ENCODE measurements at regions not wholly inside any gene's neighbourhood (a gene's known extent, or its start where the extent isn't known, plus 50 kb on each side); places are given as distances from the start of the nearest gene placed in this dataset.
"Not testable (repeated sequence)": the region's sequence is repeated elsewhere in the genome, so short reads cannot be mapped to it uniquely, and the experiment has no call there.

DNA sequence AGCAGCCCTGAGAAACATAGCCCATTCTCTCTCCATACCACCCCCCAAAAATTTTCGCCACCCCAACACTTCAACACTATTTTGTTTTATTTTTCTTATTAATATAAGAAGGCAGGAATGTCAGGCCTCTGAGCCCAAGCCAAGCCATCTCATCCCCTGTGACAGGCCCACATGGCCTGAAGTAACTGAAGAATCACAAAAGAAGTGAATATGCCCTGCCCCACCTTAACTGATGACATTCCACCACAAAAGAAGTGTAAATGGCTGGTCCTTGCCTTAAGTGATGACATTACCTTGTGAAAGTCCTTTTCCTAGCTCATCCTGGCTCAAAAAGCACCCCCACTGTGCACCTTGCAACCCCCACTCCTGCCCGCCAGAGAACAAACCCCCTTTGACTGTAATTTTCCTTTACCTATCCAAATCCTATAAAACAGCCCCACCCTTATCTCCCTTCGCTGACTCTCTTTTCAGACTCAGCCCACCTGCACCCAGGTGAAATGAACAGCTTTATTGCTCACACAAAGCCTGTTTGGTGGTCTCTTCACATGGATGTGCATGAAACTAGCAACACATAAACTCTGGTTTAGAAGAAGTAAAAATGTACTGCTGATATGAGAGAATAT, 688.1 kb upstream of the MGAT4C start:
- intact Hi-C loops (cut with micrococcal nuclease); H3K4me1 Mint-ChIP-seq (ENCODE audit: low read depth); DNase-seq (ENCODE audit: low spot score); H3K27me3 Mint-ChIP-seq (ENCODE audit: insufficient read depth); H3K36me3 Mint-ChIP-seq (ENCODE audit: low read depth); H3K4me3 Mint-ChIP-seq; H3K27ac Mint-ChIP-seq: not testable (repeated sequence)
- peaks cover 25% of the 10 kb centered on the region for H3K9me3 Mint-ChIP-seq

DNA sequence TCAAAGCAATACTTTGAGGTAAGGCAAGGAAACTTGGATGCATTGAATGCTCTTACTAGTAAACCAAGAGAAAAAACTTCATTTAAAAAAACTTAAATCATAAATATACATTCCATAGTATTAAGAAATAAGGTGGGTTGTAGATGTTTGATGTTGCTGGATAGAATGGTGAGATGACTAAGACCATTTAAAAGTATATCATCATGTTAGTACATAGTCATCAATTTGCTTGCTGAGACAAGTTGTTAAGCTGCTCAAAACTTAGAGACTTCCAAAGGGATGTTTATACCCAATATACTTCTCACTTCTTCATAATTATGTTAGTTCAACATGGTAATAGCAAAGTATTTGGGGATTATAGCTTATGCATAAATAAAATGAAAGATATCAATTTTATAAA, 675.5 kb upstream of the MGAT4C start:
- intact Hi-C loops (cut with micrococcal nuclease): no loop called here
- no peak overlapping the region for H3K27ac Mint-ChIP-seq
- H3K9me3 Mint-ChIP-seq: no peaks in the 10 kb centered on the region
- no peaks in the 10 kb centered on the region for H3K36me3 Mint-ChIP-seq (ENCODE audit: low read depth)
- no peak overlapping the region for H3K4me3 Mint-ChIP-seq
- no peaks in the 10 kb centered on the region for H3K27me3 Mint-ChIP-seq (ENCODE audit: insufficient read depth)
- H3K4me1 Mint-ChIP-seq (ENCODE audit: low read depth): no peaks in the 10 kb centered on the region
- DNase-seq (ENCODE audit: low spot score): no peak

DNA sequence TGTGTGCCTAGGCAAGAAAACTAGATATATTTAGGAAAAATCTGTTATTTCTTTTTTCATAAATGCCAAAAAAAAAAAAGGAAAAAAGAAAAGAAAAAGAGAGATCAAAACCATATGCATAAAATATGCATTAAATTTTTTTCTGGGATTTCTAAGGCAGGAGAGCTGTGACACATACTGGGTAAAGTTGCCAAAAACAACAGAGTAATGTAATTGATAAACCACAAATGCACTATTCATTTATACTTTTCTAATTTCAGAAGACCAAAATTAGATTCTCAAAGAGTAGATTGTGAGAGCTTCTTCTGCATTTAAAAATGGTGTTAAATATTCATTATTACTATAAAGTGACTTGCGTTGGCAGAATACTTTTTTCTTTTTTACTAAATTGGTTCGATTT, 673.8 kb upstream of the MGAT4C start:
- Mint-ChIP-seq H3K27me3 (ENCODE audit: insufficient read depth) (no peaks in the 10 kb centered on the region), H3K4me1 (ENCODE audit: low read depth) (no peaks in the 10 kb centered on the region), H3K4me3 (no peak overlapping the region), H3K27ac (no peak overlapping the region), H3K36me3 (ENCODE audit: low read depth) (no peaks in the 10 kb centered on the region), H3K9me3 (no peaks in the 10 kb centered on the region)
- intact Hi-C loops (cut with micrococcal nuclease): no loop called here
- DNase-seq (ENCODE audit: low spot score): no peak

DNA sequence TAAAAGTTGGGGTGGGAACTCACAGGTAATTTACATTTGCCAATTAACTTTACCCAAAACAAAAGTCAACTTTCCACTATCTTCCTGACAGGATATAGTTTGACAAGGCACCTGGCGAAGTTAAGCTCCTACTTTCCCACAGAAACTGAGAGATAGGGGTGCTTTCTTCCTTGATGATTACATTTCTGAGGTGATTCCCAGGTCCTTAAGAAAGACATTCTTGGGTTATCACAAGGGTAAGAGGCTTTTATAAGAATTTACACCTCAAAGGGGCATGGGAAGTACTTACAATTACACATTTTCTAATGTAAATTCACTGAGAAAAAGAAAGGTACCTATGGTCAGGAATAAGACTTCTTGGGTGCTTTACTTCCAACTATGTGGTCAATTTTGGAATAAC, 660.9 kb upstream of the MGAT4C start:
- H3K36me3 Mint-ChIP-seq (ENCODE audit: low read depth): no peaks in the 10 kb centered on the region
- no peak overlapping the region for H3K27ac Mint-ChIP-seq
- H3K4me3 Mint-ChIP-seq: no peak overlapping the region
- no peaks in the 10 kb centered on the region for H3K27me3 Mint-ChIP-seq (ENCODE audit: insufficient read depth)
- no peaks in the 10 kb centered on the region for H3K4me1 Mint-ChIP-seq (ENCODE audit: low read depth)
- no peaks in the 10 kb centered on the region for H3K9me3 Mint-ChIP-seq
- no peak for DNase-seq (ENCODE audit: low spot score)
- intact Hi-C loops (cut with micrococcal nuclease): no loop called here

DNA sequence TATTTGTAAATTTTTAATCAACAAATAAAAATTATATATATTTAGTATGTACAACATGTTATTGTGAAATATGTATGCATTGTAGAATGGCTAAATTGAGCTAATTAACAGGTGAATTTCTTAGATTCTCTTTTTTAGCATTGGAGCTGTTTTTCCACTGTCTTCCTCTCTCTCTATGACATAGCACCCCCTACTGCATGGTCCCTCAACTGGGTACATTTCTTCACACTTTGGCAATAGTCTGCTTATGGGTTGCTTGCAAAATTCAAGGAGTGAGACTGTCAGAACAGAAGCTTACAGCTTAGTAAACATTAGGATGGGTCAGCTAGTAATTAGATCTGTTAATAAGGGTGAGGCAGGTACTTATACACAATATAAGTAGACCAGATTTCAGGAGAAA, 658.5 kb upstream of the MGAT4C start:
- H3K36me3 Mint-ChIP-seq (ENCODE audit: low read depth): no peaks in the 10 kb centered on the region

DNA sequence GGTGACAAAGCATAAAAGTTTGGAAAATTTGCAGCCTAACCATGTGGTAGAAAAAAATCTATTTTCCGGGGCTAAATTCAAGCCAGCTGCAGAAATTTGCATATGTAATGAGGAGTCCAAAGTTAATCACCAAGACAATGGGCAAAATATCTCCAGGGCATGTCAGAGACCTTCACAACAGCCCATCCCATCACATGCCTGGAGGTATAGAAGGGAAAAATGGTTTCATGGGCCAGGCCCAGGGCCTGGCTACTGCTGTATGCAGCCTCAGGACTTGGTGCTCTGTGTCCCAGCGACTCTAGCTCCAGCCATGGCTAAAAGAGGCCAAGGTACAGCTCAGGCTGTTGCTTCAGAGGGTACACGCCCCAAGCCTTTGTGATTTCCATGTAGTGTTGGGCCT, 655.8 kb upstream of the MGAT4C start:
- no peaks in the 10 kb centered on the region for H3K4me1 Mint-ChIP-seq (ENCODE audit: low read depth)
- DNase-seq (ENCODE audit: low spot score): no peak
- no peak overlapping the region for H3K27ac Mint-ChIP-seq
- no peaks in the 10 kb centered on the region for H3K27me3 Mint-ChIP-seq (ENCODE audit: insufficient read depth)
- H3K9me3 Mint-ChIP-seq: no peaks in the 10 kb centered on the region
- no peaks in the 10 kb centered on the region for H3K36me3 Mint-ChIP-seq (ENCODE audit: low read depth)
- intact Hi-C loops (cut with micrococcal nuclease): no loop called here
- no peak overlapping the region for H3K4me3 Mint-ChIP-seq

More for the DNA sequence above, 658.5 kb upstream of the MGAT4C start:
- Mint-ChIP-seq H3K27ac (no peak overlapping the region), H3K27me3 (ENCODE audit: insufficient read depth) (no peaks in the 10 kb centered on the region), H3K9me3 (no peaks in the 10 kb centered on the region), H3K4me3 (no peak overlapping the region), H3K4me1 (ENCODE audit: low read depth) (no peaks in the 10 kb centered on the region)
- intact Hi-C loops (cut with micrococcal nuclease): no loop called here
- no peak for DNase-seq (ENCODE audit: low spot score)

DNA sequence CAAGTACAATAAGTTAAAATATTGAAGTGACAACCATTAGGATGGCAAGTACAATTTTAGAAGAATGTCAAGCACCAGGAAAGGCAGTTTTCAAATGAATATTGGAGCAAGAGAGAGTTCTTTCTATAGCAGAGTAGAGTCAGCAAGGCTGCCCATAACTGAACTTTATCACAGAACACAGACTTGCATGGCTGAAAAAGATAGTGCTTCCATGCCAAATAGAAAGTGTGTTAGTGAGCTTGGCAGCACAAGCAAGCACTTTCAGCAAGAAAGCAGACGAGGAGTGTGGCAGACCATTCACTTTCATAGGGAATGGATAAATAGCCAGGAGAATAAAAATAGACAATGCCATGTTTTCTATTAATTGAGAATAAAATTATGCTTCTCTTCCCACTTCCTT, 647.0 kb upstream of the MGAT4C start:
- H3K27ac Mint-ChIP-seq: no peak overlapping the region
- no peaks in the 10 kb centered on the region for H3K27me3 Mint-ChIP-seq (ENCODE audit: insufficient read depth)
- no peak overlapping the region for H3K4me3 Mint-ChIP-seq
- intact Hi-C loops (cut with micrococcal nuclease): no loop called here
- no peak for DNase-seq (ENCODE audit: low spot score)
- H3K4me1 Mint-ChIP-seq (ENCODE audit: low read depth): no peaks in the 10 kb centered on the region
- H3K9me3 Mint-ChIP-seq: no peaks in the 10 kb centered on the region
- no peaks in the 10 kb centered on the region for H3K36me3 Mint-ChIP-seq (ENCODE audit: low read depth)

DNA sequence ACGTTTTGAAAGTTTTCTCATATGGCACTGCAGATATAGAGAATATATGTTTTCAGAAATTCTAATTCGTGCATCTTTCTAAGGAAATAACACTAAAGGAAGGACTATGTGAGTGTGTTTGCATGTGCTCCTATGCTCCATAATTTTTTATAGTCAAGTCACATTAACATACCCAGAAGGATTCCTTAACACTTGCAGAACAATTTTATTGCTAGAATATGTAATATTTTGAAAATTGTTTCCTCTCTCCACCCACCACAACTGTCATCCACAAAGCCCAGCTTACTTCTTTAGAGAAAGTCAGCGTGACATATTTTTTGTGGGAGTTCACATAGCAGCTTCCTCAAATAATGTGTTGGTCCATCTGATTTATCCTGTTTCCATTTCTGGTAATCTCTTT, 604.6 kb upstream of the MGAT4C start:
- DNase-seq (ENCODE audit: low spot score): no peak
- intact Hi-C loops (cut with micrococcal nuclease): loop anchor here (1.0 kb wide), 1 partner anchor 12 kb away; no protein-coding TSS in a partner anchor
- Mint-ChIP-seq H3K4me1 (ENCODE audit: low read depth) (no peaks in the 10 kb centered on the region), H3K4me3 (no peak overlapping the region), H3K27ac (no peak overlapping the region), H3K9me3 (peaks cover 4% of the 10 kb centered on the region), H3K36me3 (ENCODE audit: low read depth) (no peaks in the 10 kb centered on the region), H3K27me3 (ENCODE audit: insufficient read depth) (no peaks in the 10 kb centered on the region)

DNA sequence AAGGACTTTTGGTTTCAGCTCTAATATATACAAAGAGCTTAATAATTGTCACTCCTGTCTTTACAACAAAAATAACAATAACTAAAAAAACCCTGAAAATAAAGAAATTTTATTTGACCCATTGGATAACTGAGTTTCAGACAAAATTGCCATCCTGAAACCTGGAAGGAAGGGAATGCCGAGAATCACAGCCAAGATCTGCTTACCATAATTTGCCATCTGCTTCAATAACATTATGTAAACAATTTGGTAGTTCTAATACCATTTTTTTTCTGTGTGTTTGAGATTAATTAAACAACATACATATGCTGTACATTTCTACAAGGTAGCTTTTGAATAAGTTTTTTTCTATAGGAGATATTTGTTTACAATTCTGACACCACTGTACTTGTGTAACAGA, 596.3 kb upstream of the MGAT4C start:
- DNase-seq (ENCODE audit: low spot score): no peak
- H3K9me3 Mint-ChIP-seq: no peaks in the 10 kb centered on the region
- no peaks in the 10 kb centered on the region for H3K4me1 Mint-ChIP-seq (ENCODE audit: low read depth)
- no peak overlapping the region for H3K27ac Mint-ChIP-seq
- no peaks in the 10 kb centered on the region for H3K36me3 Mint-ChIP-seq (ENCODE audit: low read depth)
- no peaks in the 10 kb centered on the region for H3K27me3 Mint-ChIP-seq (ENCODE audit: insufficient read depth)
- intact Hi-C loops (cut with micrococcal nuclease): no loop called here
- no peak overlapping the region for H3K4me3 Mint-ChIP-seq

DNA sequence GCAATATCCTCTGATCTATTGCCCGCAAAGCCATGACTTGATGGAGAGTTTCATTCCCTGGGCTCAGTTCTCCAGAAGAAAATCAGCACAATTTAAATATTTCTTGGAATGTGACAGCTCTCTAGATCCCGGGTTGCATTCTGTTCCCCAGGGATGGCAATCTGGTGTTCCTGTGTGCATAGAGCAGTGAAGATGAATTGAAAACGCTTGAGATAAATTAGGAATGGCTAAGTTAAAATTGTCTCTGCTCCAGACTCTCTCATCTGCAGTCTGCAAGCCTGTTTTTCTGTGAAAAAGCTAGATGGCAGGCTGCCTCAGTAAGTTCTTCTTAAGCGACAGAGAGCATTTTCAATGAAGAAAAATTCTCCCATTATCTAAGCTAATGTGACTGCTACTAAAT, 582.5 kb upstream of the MGAT4C start:
- no peak overlapping the region for H3K4me3 Mint-ChIP-seq
- no peaks in the 10 kb centered on the region for H3K9me3 Mint-ChIP-seq
- no peak for DNase-seq (ENCODE audit: low spot score)
- no peaks in the 10 kb centered on the region for H3K27me3 Mint-ChIP-seq (ENCODE audit: insufficient read depth)
- intact Hi-C loops (cut with micrococcal nuclease): no loop called here
- H3K27ac Mint-ChIP-seq: no peak overlapping the region
- H3K4me1 Mint-ChIP-seq (ENCODE audit: low read depth): no peaks in the 10 kb centered on the region
- H3K36me3 Mint-ChIP-seq (ENCODE audit: low read depth): no peaks in the 10 kb centered on the region

DNA sequence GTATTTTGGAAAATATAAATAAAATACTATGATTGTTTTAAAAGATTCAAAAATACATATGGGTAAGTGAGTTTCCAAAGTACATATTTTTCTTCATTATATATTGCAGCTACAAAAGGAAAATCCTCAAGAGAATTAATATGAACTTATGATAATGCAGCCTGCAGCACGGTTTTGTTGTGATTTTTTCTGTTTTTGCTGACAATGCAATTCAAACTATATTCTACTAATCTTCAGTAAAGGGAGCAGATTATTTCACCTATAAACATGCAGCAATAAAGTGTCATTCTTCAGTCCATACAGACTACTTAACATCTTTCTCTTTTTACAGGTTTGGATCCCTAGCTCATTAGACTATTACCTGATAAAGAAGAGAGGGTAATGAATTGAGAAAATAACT, 582.1 kb upstream of the MGAT4C start:
- no peak for DNase-seq (ENCODE audit: low spot score)
- Mint-ChIP-seq H3K4me1 (ENCODE audit: low read depth) (no peaks in the 10 kb centered on the region), H3K27me3 (ENCODE audit: insufficient read depth) (no peaks in the 10 kb centered on the region), H3K9me3 (no peaks in the 10 kb centered on the region), H3K36me3 (ENCODE audit: low read depth) (no peaks in the 10 kb centered on the region), H3K4me3 (no peak overlapping the region), H3K27ac (no peak overlapping the region)
- intact Hi-C loops (cut with micrococcal nuclease): no loop called here

DNA sequence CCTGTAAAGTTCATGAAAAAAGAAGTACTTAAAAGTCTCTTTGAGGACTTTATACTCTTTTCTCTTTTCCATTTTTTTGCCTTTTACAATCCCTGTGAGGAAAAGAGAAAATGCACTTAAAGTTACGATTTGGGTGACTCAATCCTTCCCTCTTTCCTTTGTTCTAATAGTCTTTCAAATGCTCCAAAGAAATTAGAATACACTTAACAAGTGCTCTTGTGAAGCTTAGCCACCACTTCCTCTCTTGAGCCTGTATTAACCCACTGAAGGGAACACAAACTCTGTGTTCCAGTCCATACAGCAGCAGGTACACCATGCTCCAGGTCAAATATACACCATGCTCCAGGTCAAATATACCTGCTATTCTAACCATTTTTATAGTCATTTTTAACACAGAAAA, 581.1 kb upstream of the MGAT4C start:
- no peaks in the 10 kb centered on the region for H3K36me3 Mint-ChIP-seq (ENCODE audit: low read depth)
- intact Hi-C loops (cut with micrococcal nuclease): no loop called here
- DNase-seq (ENCODE audit: low spot score): no peak
- H3K9me3 Mint-ChIP-seq: no peaks in the 10 kb centered on the region
- H3K27me3 Mint-ChIP-seq (ENCODE audit: insufficient read depth): no peaks in the 10 kb centered on the region
- H3K27ac Mint-ChIP-seq: no peak overlapping the region
- H3K4me3 Mint-ChIP-seq: no peak overlapping the region
- H3K4me1 Mint-ChIP-seq (ENCODE audit: low read depth): no peaks in the 10 kb centered on the region

DNA sequence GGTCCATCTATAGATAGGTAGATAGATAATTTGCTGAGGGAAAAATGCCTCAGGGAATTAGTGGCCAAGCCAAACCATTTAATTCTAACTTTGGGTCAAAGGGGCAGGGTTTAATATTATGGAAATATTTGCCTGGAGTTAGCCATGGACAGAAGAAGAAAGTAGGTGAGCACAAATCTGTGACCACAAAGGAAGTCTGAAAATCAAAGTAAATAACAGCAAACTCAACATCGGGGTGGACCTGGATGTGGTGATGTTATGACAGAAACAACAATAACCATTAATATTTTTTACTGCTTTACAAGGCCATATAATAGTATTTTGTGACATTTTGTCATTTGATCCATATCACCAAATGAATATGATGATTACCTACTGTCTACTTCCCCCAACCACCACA, 578.0 kb upstream of the MGAT4C start:
- no peak for DNase-seq (ENCODE audit: low spot score)
- no peak overlapping the region for H3K27ac Mint-ChIP-seq
- H3K4me3 Mint-ChIP-seq: no peak overlapping the region
- intact Hi-C loops (cut with micrococcal nuclease): no loop called here
- H3K4me1 Mint-ChIP-seq (ENCODE audit: low read depth): no peaks in the 10 kb centered on the region
- H3K27me3 Mint-ChIP-seq (ENCODE audit: insufficient read depth): no peaks in the 10 kb centered on the region
- no peaks in the 10 kb centered on the region for H3K9me3 Mint-ChIP-seq
- H3K36me3 Mint-ChIP-seq (ENCODE audit: low read depth): no peaks in the 10 kb centered on the region

DNA sequence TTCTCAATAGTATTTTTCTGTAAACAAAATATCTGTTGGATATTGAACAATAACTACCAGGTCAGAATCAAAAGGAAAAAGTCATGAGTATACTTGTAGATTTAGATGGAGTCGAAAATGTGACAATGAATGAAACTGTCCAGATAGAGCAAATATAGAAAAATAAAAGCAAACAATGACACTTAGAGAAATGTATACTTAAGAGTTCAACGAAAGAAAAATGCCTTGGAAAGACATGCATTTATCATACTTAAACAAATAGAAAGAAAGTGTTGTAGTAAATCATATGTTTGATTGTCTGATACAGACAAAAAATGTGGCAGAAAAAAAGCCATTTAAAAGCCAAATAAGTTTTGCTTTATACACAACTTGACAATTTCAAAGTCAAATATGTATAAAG, 571.2 kb upstream of the MGAT4C start:
- Mint-ChIP-seq H3K36me3 (ENCODE audit: low read depth) (no peaks in the 10 kb centered on the region), H3K4me1 (ENCODE audit: low read depth) (no peaks in the 10 kb centered on the region), H3K4me3 (no peak overlapping the region), H3K27me3 (ENCODE audit: insufficient read depth) (no peaks in the 10 kb centered on the region), H3K9me3 (no peaks in the 10 kb centered on the region), H3K27ac (no peak overlapping the region)
- intact Hi-C loops (cut with micrococcal nuclease): no loop called here
- no peak for DNase-seq (ENCODE audit: low spot score)

Data from activated T-helper 1 cell treated with anti-CD3 and anti-CD28 coated beads, Interleukin-12 subunit alpha, Interleukin-12 subunit beta, Interleukin-2, Interleukin-4 antibody, amounts not matched to agents 30 ng/mL and 10 ng/mL and 1 ng/mL, durations not matched to agents 14 hours and 24 hours and 36 hours (primary cell).